ENCODE measurements at regions not wholly inside any gene's neighbourhood (a gene's known extent, or its start where the extent isn't known, plus 50 kb on each side); places are given as distances from the start of the nearest gene placed in this dataset.
"Not testable (repeated sequence)": the region's sequence is repeated elsewhere in the genome, so short reads cannot be mapped to it uniquely, and the experiment has no call there.

DNA sequence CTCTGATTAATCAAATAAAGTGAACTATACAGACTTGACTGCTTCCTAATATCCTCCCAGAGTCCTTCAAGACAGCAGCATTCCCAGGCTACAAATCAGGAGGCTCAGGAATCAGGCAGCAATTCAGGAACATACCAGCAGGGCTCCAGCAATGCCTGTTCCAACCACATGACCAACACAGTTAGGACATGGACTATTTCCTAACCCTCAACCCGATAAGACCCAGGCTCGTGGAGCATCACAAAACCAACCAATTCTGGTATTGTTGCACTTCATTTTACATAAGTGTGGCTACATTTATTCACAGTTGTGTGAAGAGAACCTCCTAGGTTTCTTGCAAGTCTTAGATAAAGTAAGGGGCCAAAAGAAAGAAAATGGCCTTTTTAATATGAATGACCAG, 546.2 kb upstream of the ADGRL2 start:
- Histone ChIP-seq H3K4me3 (ENCODE audit: extremely low read depth, insufficient read depth, low read length, poor library complexity, severe bottlenecking) (no peak overlapping the region), H3K4me1 (ENCODE audit: control insufficient read depth, insufficient read depth, low read length, poor library complexity, severe bottlenecking) (no peaks in the 10 kb centered on the region), H3K36me3 (ENCODE audit: control insufficient read depth, insufficient read depth, low read length) (no peaks in the 10 kb centered on the region), H3K9me3 (ENCODE audit: control insufficient read depth, low read length) (no peaks in the 10 kb centered on the region), H3K27ac (ENCODE audit: low read depth, low read length, severe bottlenecking) (no peak overlapping the region)
- 80% methylated on average over 2 of the region's 2 CpGs; no CpG with 5 or more reads in 1 of the 2 experiments for WGBS, 2 experiments (ENCODE audit: insufficient coverage in 2 of 2)

DNA sequence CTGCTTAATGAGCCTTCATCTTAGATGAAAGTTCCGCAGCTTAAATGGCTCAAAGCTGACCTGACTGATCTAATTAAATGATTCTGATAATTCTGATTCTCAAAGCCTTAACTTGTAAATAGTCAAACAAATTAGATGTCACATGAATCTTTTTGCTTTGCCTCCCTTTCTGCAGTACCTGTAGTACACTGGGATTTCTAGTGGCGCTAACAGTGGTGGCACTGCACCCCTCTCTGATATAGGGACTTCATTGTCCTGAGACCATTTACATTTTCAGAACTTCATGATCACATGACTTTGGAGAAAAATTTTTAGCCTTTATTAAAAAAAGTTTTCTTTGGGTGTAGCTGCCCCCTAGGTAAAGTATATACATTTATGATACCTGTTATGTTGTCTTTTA, 546.7 kb upstream of the ADGRL2 start:
- H3K4me1 ChIP-seq (ENCODE audit: control insufficient read depth, insufficient read depth, low read length, poor library complexity, severe bottlenecking), result no peaks in the 10 kb centered on the region
- no peak overlapping the region for H3K4me3 ChIP-seq (ENCODE audit: extremely low read depth, insufficient read depth, low read length, poor library complexity, severe bottlenecking)
- H3K27ac ChIP-seq (ENCODE audit: low read depth, low read length, severe bottlenecking), result no peak overlapping the region
- H3K36me3 ChIP-seq (ENCODE audit: control insufficient read depth, insufficient read depth, low read length), result no peaks in the 10 kb centered on the region
- no peaks in the 10 kb centered on the region for H3K9me3 ChIP-seq (ENCODE audit: control insufficient read depth, low read length)
- 86% methylated on average over 1 of the region's 2 CpGs; no CpG with 5 or more reads in 1 of the 2 experiments for WGBS, 2 experiments (ENCODE audit: insufficient coverage in 2 of 2)

DNA sequence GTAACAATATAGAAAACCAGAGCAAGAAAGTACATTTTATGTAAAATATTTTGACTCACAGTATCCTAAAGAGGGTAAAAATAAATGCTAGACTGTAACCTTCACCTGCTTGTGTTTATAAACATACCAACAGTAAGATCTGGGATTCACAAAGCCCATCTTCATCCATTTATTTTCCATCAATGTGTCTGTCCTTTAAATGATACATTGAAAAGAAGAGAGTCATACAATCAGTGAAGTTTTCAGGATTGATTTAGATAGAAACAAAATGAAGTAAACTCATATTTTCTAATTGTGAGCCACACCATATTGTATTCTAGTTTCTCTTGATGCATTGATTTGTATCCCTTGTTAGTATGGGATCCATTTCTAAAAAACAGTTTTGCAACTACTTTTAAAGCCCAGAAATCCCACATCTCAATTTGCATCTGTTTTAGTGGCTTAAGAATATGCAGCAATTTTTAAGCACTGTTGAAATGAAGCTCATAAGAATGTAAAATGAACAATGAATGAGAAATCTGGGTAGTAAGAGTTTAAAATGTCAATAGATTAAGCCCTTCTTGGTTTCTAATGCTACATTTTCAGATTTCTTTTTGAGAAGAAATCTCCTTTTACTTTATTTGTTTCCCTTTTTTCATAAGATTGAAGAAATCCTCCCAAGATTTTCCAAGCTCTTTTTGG, 548.1 kb upstream of the ADGRL2 start:
- Histone ChIP-seq H3K9me3 (ENCODE audit: control insufficient read depth, low read length) (no peaks in the 10 kb centered on the region), H3K27ac (ENCODE audit: low read depth, low read length, severe bottlenecking) (no peak overlapping the region), H3K4me1 (ENCODE audit: control insufficient read depth, insufficient read depth, low read length, poor library complexity, severe bottlenecking) (no peaks in the 10 kb centered on the region), H3K36me3 (ENCODE audit: control insufficient read depth, insufficient read depth, low read length) (no peaks in the 10 kb centered on the region), H3K4me3 (ENCODE audit: extremely low read depth, insufficient read depth, low read length, poor library complexity, severe bottlenecking) (no peak overlapping the region)

DNA sequence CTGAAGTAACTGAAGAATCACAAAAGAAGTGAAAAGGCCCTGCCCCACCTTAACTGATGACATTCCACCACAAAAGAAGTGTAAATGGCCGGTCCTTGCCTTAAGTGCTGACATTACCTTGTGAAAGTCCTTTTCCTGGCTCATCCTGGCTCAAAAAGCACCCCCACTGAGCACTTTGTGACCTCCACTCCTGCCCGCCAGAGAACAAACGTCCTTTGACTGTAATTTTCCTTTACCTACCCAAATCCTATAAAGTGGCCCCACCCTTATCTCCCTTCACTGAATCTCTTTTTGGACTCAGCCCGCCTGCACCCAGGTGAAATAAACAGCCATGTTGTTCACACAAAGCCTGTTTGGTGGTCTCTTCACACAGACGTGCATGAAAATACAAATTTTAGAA, 549.9 kb upstream of the ADGRL2 start:
- not testable (repeated sequence) for H3K36me3 ChIP-seq (ENCODE audit: control insufficient read depth, insufficient read depth, low read length); H3K9me3 ChIP-seq (ENCODE audit: control insufficient read depth, low read length)
- 40 to 56% methylated on average over 3 to 4 of the region's 5 CpGs for WGBS, 2 experiments (ENCODE audit: insufficient coverage in 2 of 2)

DNA sequence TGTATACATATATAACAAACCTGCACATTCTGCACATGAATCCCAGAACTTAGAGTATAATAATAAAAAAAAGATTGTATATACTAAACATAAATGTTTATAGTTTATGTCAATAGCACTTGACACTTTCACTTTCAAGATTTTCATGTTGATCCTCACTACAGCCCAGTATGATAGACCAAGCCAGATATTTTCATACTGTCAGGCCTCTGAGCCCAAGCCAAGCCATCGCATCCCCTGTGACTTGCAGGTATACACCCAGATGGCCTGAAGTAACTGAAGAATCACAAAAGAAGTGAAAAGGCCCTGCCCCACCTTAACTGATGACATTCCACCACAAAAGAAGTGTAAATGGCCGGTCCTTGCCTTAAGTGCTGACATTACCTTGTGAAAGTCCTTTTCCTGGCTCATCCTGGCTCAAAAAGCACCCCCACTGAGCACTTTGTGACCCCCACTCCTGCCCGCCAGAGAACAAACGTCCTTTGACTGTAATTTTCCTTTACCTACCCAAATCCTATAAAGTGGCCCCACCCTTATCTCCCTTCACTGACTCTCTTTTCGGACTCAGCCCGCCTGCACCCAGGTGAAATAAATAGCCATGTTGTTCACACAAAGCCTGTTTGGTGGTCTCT, 555.5 kb upstream of the ADGRL2 start:
- 50 to 78% methylated on average over 2 to 4 of the region's 6 CpGs for WGBS, 2 experiments (ENCODE audit: insufficient coverage in 2 of 2)
- H3K4me3 ChIP-seq (ENCODE audit: extremely low read depth, insufficient read depth, low read length, poor library complexity, severe bottlenecking); H3K27ac ChIP-seq (ENCODE audit: low read depth, low read length, severe bottlenecking); H3K4me1 ChIP-seq (ENCODE audit: control insufficient read depth, insufficient read depth, low read length, poor library complexity, severe bottlenecking); H3K36me3 ChIP-seq (ENCODE audit: control insufficient read depth, insufficient read depth, low read length); H3K9me3 ChIP-seq (ENCODE audit: control insufficient read depth, low read length): not testable (repeated sequence)

More for the DNA sequence above, 549.9 kb upstream of the ADGRL2 start:
- H3K27ac ChIP-seq (ENCODE audit: low read depth, low read length, severe bottlenecking); H3K4me1 ChIP-seq (ENCODE audit: control insufficient read depth, insufficient read depth, low read length, poor library complexity, severe bottlenecking); H3K4me3 ChIP-seq (ENCODE audit: extremely low read depth, insufficient read depth, low read length, poor library complexity, severe bottlenecking): not testable (repeated sequence)

DNA sequence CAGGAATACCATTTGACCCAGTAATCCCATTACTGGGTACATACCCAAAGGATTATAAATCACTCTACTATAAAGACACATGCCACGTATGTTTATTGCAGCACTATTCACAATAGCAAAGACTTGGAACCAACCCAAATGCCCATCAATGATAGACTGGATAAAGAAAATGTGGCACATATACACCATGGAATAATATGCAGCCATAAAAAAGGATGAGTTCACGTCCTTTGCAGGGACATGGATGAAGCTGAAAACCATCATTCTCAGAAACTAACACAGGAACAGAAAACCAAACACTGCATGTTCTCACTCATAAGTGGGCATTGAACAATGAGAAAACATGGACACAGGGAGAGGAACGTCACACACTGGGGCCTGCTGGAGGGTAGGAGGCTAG, 556.1 kb upstream of the ADGRL2 start:
- not testable (repeated sequence) for H3K36me3 ChIP-seq (ENCODE audit: control insufficient read depth, insufficient read depth, low read length); H3K27ac ChIP-seq (ENCODE audit: low read depth, low read length, severe bottlenecking); H3K4me1 ChIP-seq (ENCODE audit: control insufficient read depth, insufficient read depth, low read length, poor library complexity, severe bottlenecking); H3K9me3 ChIP-seq (ENCODE audit: control insufficient read depth, low read length); H3K4me3 ChIP-seq (ENCODE audit: extremely low read depth, insufficient read depth, low read length, poor library complexity, severe bottlenecking)
- WGBS, 2 experiments (ENCODE audit: insufficient coverage in 2 of 2), result 80% methylated on average over 1 of the region's 3 CpGs; no CpG with 5 or more reads in 1 of the 2 experiments

DNA sequence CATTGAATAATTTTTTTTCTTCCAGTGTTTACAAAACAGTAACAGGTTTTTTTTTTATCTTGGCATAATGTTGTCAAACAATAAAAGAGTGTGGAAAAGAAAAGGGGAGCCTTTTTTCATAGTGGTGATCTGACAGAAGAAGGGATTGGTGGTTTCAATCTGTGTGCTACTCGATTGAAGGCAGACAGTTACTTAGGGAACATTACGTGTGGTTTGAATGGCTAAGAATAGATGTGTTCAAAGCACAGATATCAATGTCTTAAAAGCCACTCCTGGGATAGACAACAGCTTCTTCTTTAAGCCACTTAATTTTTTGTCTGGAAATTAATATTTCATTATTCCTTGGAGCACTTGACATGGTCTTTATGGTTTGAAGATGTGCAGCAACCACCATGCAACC, 558.6 kb upstream of the ADGRL2 start:
- H3K27ac ChIP-seq (ENCODE audit: low read depth, low read length, severe bottlenecking), result no peak overlapping the region
- 100% methylated on average over 1 of the region's 2 CpGs; no CpG with 5 or more reads in 1 of the 2 experiments for WGBS, 2 experiments (ENCODE audit: insufficient coverage in 2 of 2)
- H3K4me1 ChIP-seq (ENCODE audit: control insufficient read depth, insufficient read depth, low read length, poor library complexity, severe bottlenecking), result peaks cover 8% of the 10 kb centered on the region
- H3K4me3 ChIP-seq (ENCODE audit: extremely low read depth, insufficient read depth, low read length, poor library complexity, severe bottlenecking), result no peak overlapping the region
- H3K36me3 ChIP-seq (ENCODE audit: control insufficient read depth, insufficient read depth, low read length), result no peaks in the 10 kb centered on the region
- no peaks in the 10 kb centered on the region for H3K9me3 ChIP-seq (ENCODE audit: control insufficient read depth, low read length)

DNA sequence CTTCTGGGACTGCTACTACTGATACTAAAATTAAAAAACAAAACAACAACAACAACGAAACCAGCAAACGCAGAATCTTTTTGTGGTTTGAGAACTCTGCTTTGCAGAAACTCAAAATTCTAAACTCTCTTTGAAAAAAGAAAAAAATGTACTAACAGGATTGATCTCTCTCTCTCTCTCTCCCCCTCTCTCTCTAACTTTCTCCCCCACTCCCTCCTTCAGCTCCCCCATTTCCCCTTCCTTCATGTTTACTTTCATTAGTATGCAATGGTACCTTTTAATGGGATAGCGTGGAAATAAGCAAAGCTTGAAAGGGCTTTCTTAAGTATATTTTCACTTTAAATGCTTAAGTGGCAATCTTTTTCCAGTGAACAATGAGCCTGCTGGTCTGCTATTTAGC, 562.6 kb upstream of the ADGRL2 start:
- WGBS, 2 experiments (ENCODE audit: insufficient coverage in 2 of 2), result 39% methylated on average over 3 of the region's 3 CpGs; no CpG with 5 or more reads in 1 of the 2 experiments
- Histone ChIP-seq H3K4me3 (ENCODE audit: extremely low read depth, insufficient read depth, low read length, poor library complexity, severe bottlenecking) (no peak overlapping the region), H3K27ac (ENCODE audit: low read depth, low read length, severe bottlenecking) (no peak overlapping the region), H3K36me3 (ENCODE audit: control insufficient read depth, insufficient read depth, low read length) (no peaks in the 10 kb centered on the region), H3K9me3 (ENCODE audit: control insufficient read depth, low read length) (no peaks in the 10 kb centered on the region), H3K4me1 (ENCODE audit: control insufficient read depth, insufficient read depth, low read length, poor library complexity, severe bottlenecking) (peaks cover 8% of the 10 kb centered on the region)

DNA sequence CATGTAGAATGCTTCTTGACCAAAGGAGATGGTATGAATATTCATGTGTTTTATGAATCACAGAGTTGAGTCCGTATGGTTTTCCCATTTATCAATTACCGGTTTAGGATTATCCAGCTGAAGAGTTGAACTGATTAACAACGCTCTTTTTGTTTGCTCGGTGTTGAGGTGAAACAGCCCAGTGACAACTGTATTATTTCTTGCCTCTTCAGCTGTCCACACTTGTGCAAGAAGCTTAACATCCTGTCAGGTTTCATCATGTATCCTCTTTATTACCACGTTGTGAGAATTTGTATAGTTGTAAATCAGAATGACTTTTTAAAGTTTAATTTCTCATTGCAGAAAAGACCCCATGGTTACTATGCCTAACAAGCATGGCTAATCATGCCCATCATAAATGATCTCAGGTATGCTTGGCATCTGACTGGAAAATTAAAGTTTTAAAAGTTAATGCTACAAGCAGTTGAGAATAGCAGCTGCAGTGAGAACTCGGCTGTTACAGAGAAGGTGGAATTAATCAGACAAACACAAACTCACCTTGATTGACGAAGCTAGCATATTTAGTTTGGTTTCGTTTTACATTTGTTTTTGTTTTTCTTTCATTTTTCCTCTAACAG, 563.2 kb upstream of the ADGRL2 start:
- no peaks in the 10 kb centered on the region for H3K36me3 ChIP-seq (ENCODE audit: control insufficient read depth, insufficient read depth, low read length)
- no peak overlapping the region for H3K4me3 ChIP-seq (ENCODE audit: extremely low read depth, insufficient read depth, low read length, poor library complexity, severe bottlenecking)
- H3K4me1 ChIP-seq (ENCODE audit: control insufficient read depth, insufficient read depth, low read length, poor library complexity, severe bottlenecking), result peaks cover 8% of the 10 kb centered on the region
- WGBS, 2 experiments (ENCODE audit: insufficient coverage in 2 of 2), result 39 to 67% methylated on average over 1 to 3 of the region's 8 CpGs
- H3K27ac ChIP-seq (ENCODE audit: low read depth, low read length, severe bottlenecking), result no peak overlapping the region
- H3K9me3 ChIP-seq (ENCODE audit: control insufficient read depth, low read length), result no peaks in the 10 kb centered on the region

DNA sequence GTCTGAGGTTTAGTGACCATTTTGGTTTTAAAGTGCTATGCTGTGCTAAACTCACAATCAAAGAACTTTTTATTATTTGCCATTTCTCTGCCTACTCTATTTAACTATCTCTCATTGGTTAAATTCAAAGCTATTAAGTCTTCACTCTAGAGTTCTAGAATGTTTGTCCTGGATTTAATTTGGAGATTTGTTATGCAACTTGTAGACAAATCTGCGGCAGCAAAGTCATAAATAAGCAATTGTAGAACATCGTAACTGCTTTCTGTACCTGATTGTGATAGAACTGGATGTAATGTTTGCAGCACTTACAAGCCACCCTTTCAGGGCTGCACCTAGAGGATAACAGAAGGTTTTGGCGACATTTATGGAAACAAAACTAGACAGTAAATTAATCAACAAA, 566.5 kb upstream of the ADGRL2 start:
- no peak overlapping the region for H3K27ac ChIP-seq (ENCODE audit: low read depth, low read length, severe bottlenecking)
- H3K9me3 ChIP-seq (ENCODE audit: control insufficient read depth, low read length), result no peaks in the 10 kb centered on the region
- no peak overlapping the region for H3K4me3 ChIP-seq (ENCODE audit: extremely low read depth, insufficient read depth, low read length, poor library complexity, severe bottlenecking)
- H3K36me3 ChIP-seq (ENCODE audit: control insufficient read depth, insufficient read depth, low read length), result no peaks in the 10 kb centered on the region
- H3K4me1 ChIP-seq (ENCODE audit: control insufficient read depth, insufficient read depth, low read length, poor library complexity, severe bottlenecking), result peaks cover 8% of the 10 kb centered on the region
- 92 to 100% methylated on average over 2 of the region's 3 CpGs for WGBS, 2 experiments (ENCODE audit: insufficient coverage in 2 of 2)

DNA sequence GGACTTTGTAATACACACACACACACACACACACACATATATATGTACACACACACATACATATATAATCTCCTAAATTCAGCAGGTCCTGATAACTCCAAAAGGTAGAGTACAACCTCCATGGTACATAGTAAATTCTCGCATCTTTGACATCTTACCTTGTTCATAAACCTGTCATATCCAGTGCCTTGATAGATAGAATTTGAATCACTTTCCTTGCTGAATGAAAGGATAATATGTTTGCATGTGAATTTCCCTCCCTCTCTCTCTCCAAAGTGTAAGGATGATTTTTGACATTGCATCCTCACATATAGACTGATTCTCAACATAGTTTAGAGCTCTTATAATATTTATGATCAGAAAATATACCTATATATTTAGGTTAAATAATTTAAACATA, 567.1 kb upstream of the ADGRL2 start:
- no peaks in the 10 kb centered on the region for H3K36me3 ChIP-seq (ENCODE audit: control insufficient read depth, insufficient read depth, low read length)

More for the DNA sequence above, 567.1 kb upstream of the ADGRL2 start:
- H3K4me3 ChIP-seq (ENCODE audit: extremely low read depth, insufficient read depth, low read length, poor library complexity, severe bottlenecking), result no peak overlapping the region
- peaks cover 8% of the 10 kb centered on the region for H3K4me1 ChIP-seq (ENCODE audit: control insufficient read depth, insufficient read depth, low read length, poor library complexity, severe bottlenecking)
- no peaks in the 10 kb centered on the region for H3K9me3 ChIP-seq (ENCODE audit: control insufficient read depth, low read length)
- 86% methylated on average over 1 of the region's 1 CpG; no CpG with 5 or more reads in 1 of the 2 experiments for WGBS, 2 experiments (ENCODE audit: insufficient coverage in 2 of 2)
- no peak overlapping the region for H3K27ac ChIP-seq (ENCODE audit: low read depth, low read length, severe bottlenecking)
